ENCODE measurements at regions not wholly inside any gene's neighbourhood (a gene's known extent, or its start where the extent isn't known, plus 50 kb on each side); places are given as distances from the start of the nearest gene placed in this dataset.

DNA sequence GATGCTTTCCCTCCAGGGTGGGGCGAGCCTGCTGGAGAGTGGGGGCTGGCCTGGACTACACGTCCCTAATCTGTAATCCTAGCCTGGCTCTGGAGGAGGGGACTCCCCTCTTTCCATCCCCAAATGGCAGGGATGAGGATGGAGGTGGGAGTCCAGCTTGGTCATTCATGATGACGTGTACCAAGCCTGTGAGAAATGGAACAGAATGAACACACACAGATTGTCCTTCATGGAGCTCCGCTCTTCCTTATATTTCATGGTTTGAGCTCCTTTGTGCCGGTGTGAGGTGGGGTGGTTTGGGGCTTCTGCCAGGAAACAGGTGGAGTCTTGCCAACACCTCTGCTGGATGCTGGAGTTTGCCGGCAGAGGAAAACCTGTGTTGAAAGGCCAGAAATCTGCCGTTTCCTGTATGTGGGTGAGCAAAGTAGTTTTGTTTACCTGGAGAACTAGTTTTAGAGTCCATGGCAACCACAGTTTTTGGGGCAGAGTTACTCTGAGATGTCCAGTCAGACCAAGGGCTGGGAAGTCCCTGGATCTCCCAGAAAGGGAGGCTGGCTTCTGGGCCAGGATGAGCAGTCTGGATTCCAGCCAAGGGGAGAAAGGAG, 417.6 kb upstream of the MEX3C start:
- H3K27ac ChIP-seq (ENCODE audit: low read depth, low read length), result no peak overlapping the region
- no peaks in the 10 kb centered on the region for H4K20me1 ChIP-seq (ENCODE audit: control insufficient read depth, insufficient read depth, low read depth, low read length)
- no peaks in the 10 kb centered on the region for H3K36me3 ChIP-seq (ENCODE audit: control insufficient read depth, low read length)
- no peaks in the 10 kb centered on the region for H3K9me2 ChIP-seq (replicated peaks; ENCODE audit: control insufficient read depth, low read length)
- H3K4me1 ChIP-seq (ENCODE audit: control insufficient read depth, low read length), result no peaks in the 10 kb centered on the region
- no peak for TF ChIP-seq EZH2phosphoT487 (IDR thresholded peaks at IDR 0.05; ENCODE audit: borderline replicate concordance, low read length)
- TF ChIP-seq, protein P1, sequence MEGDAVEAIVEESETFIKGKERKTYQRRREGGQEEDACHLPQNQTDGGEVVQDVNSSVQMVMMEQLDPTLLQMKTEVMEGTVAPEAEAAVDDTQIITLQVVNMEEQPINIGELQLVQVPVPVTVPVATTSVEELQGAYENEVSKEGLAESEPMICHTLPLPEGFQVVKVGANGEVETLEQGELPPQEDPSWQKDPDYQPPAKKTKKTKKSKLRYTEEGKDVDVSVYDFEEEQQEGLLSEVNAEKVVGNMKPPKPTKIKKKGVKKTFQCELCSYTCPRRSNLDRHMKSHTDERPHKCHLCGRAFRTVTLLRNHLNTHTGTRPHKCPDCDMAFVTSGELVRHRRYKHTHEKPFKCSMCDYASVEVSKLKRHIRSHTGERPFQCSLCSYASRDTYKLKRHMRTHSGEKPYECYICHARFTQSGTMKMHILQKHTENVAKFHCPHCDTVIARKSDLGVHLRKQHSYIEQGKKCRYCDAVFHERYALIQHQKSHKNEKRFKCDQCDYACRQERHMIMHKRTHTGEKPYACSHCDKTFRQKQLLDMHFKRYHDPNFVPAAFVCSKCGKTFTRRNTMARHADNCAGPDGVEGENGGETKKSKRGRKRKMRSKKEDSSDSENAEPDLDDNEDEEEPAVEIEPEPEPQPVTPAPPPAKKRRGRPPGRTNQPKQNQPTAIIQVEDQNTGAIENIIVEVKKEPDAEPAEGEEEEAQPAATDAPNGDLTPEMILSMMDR (IDR thresholded peaks at IDR 0.05; ENCODE audit: low read depth, low read length, poor library complexity, severe bottlenecking), result no peak
- H3K4me3 ChIP-seq (ENCODE audit: low read length), result no peak overlapping the region
- H3K9me3 ChIP-seq (ENCODE audit: control insufficient read depth, insufficient read depth, low read length), result no peaks in the 10 kb centered on the region
- H3K4me2 ChIP-seq (ENCODE audit: low read length), result no peak overlapping the region
- no peaks in the 10 kb centered on the region for H3F3A ChIP-seq (ENCODE audit: control insufficient read depth, insufficient read depth)
- H3K79me2 ChIP-seq (ENCODE audit: control insufficient read depth, low read length), result no peaks in the 10 kb centered on the region
- H3K27me3 ChIP-seq (ENCODE audit: control insufficient read depth, low read length), result no peaks in the 10 kb centered on the region

DNA sequence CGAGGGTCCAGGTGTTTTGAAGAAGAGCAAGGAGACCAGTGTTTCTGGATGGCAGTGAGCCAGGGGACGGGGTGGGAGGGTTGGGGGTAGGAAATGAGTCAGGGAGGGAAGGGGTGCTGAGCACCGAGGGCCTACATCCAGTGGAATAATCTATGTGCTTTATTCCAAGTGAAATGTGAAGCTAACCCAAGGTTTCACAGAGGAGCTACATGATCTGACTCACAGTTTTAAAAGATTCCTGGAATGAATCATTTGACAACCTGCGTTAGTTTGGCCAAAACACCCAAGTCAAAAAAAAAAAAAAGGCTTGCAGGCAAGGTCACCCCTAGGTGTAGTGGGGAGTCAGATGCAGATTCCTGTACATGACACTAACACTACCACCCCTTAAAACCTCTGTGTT, 419.7 kb upstream of the MEX3C start:
- Histone ChIP-seq H3K4me1 (ENCODE audit: control insufficient read depth, low read length) (no peaks in the 10 kb centered on the region), H3K36me3 (ENCODE audit: control insufficient read depth, low read length) (no peaks in the 10 kb centered on the region), H3K27me3 (ENCODE audit: control insufficient read depth, low read length) (no peaks in the 10 kb centered on the region), H3K79me2 (ENCODE audit: control insufficient read depth, low read length) (no peaks in the 10 kb centered on the region), H4K20me1 (ENCODE audit: control insufficient read depth, insufficient read depth, low read depth, low read length) (no peaks in the 10 kb centered on the region), H3K9me2 (replicated peaks; ENCODE audit: control insufficient read depth, low read length) (no peaks in the 10 kb centered on the region), H3K4me3 (ENCODE audit: low read length) (no peak overlapping the region), H3K4me2 (ENCODE audit: low read length) (no peak overlapping the region), H3F3A (ENCODE audit: control insufficient read depth, insufficient read depth) (no peaks in the 10 kb centered on the region), H3K27ac (ENCODE audit: low read depth, low read length) (no peak overlapping the region), H3K9me3 (ENCODE audit: control insufficient read depth, insufficient read depth, low read length) (no peaks in the 10 kb centered on the region)
- no peak for TF ChIP-seq EZH2phosphoT487 (IDR thresholded peaks at IDR 0.05; ENCODE audit: borderline replicate concordance, low read length)
- TF ChIP-seq, protein P1 (IDR thresholded peaks at IDR 0.05; ENCODE audit: low read depth, low read length, poor library complexity, severe bottlenecking), result no peak

- Histone ChIP-seq H3K79me2 (ENCODE audit: control insufficient read depth, low read length) (no peaks in the 10 kb centered on the region), H3K9me2 (replicated peaks; ENCODE audit: control insufficient read depth, low read length) (no peaks in the 10 kb centered on the region), H3K4me2 (ENCODE audit: low read length) (no peak overlapping the region), H3F3A (ENCODE audit: control insufficient read depth, insufficient read depth) (no peaks in the 10 kb centered on the region), H3K4me3 (ENCODE audit: low read length) (no peak overlapping the region), H3K27ac (ENCODE audit: low read depth, low read length) (no peak overlapping the region), H3K27me3 (ENCODE audit: control insufficient read depth, low read length) (no peaks in the 10 kb centered on the region), H3K9me3 (ENCODE audit: control insufficient read depth, insufficient read depth, low read length) (no peaks in the 10 kb centered on the region), H4K20me1 (ENCODE audit: control insufficient read depth, insufficient read depth, low read depth, low read length) (no peaks in the 10 kb centered on the region), H3K36me3 (ENCODE audit: control insufficient read depth, low read length) (no peaks in the 10 kb centered on the region), H3K4me1 (ENCODE audit: control insufficient read depth, low read length) (no peaks in the 10 kb centered on the region)
- TF ChIP-seq, protein P1 (IDR thresholded peaks at IDR 0.05; ENCODE audit: low read depth, low read length, poor library complexity, severe bottlenecking), result no peak
- no peak for TF ChIP-seq EZH2phosphoT487 (IDR thresholded peaks at IDR 0.05; ENCODE audit: borderline replicate concordance, low read length)
Observed at GRCh38 chr18:51617572-51618260, 420.2 kb upstream of the MEX3C start.

Measured in DOHH2 (cell line).